GM19372 (cell line): ENCODE measurements at regions not wholly inside any gene's neighbourhood (a gene's known extent, or its start where the extent isn't known, plus 50 kb on each side); places are given as distances from the start of the nearest gene placed in this dataset.

ENCODE experiments used
- ATAC-seq: cut with Tn5 transposase; IDR thresholded peaks from one replicate; pipeline ENCODE4 v1.9.1; 2021; ENCODE audit warnings: mild to moderate bottlenecking, low read depth, moderate library complexity; ENCODE audit not compliant: unreplicated experiment

DNA sequence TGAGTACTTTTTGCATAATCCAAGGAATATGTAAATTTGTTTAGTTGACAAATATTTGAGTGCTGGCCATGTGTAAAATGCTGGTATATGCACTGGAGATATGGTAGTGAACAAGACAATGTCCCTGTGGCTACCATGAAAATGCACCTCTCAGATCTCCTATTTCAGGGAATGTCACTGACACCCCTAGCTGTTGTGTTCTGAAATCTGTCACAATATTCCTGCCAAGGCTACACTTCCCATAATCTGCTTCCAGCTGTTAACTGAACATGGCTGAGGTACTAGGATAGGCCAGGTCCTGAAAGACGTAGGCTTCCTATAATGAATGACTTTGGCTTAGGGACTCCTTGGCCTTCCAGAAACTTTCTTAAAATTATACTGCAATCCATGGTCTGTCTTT, 197.8 kb downstream of the ZNF648 start:
- no peak for ATAC-seq

DNA sequence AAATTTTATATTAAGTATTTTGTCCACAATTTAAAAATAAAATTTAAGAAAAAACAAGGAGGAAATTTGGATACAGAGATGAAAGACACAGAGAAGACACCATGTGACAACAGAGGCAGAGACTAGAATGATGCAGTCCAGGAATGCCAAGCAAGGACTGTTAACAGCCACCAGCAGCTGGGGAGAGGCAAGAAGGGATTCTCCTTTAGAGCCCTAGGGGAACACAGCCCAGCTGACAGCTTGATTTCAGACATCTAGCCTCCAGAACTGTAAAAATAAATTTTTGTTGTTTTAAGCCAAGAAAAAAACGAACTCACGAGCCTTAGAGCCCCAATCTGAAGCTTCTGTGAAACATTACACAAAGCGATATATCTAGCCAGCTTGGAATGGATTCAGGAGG, 198.5 kb downstream of the ZNF648 start:
- no peak for ATAC-seq

DNA sequence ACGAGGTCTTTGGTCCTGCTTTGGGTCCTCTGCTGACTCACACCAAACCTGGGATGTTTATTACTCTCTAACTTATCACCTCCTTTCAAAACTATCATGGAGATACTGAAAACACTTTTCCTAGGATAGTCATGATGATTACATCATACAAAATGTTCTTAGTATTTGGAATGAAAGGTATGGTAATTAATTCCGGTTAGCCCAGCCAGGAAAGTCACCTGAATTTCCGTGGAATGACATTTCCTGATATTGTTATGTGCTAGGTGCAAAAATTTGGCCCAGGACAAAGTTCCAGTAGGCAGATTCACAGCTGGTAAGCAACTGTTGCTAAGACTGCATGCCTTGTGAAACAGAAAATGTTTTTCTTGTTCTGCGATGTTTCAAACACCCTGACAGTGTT, 203.4 kb downstream of the ZNF648 start:
- no peak for ATAC-seq
